NCI-H2081 treated with DMSO at 0.1 percent for 48 hours (cell line): ENCODE measurements at regions not wholly inside any gene's neighbourhood (a gene's known extent, or its start where the extent isn't known, plus 50 kb on each side); places are given as distances from the start of the nearest gene placed in this dataset.
"Not testable (repeated sequence)": the region's sequence is repeated elsewhere in the genome, so short reads cannot be mapped to it uniquely, and the experiment has no call there.

Experiments
- DNase-seq: peaks from one replicate; lab custom pipeline; 2025; lab: John Stamatoyannopoulos, UW

DNA sequence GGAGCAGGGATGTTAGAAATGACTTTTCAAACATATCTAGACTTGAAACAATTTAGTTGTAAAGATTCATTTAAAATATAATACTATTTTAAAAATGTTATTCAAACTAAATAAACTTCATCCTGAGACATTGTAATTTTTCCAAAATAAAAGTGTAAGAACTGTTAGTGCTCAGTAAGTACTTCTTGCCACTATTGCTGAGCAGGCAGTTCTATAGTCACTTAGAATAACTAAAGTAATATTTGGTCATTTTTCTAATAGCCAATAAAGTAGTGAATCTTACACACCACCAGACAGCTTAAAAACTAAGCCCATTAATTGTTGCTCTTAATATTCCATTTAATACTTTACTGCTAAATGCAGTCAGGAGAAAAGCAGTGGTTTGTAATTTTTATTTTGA, 1120.0 kb upstream of the CDH10 start:
- DNase-seq: no peak

DNA sequence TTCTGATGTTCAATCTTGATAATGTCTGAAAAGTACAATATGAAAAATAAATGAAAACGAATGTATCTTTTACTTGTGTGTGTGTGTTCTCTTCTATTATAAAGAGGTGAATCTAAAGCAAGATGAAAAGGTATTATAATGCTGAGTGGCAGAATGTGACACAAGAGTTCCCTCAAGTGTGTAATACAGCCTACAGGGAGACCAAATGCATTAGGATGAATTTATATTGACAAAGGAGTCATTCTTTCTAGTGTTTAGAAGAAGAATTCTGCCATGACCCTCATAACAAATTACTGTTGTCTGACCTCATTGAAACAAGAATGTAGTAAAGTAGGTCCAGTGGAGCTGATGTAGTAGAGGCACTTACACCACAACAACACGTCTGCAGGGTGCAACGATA, 1119.0 kb upstream of the CDH10 start:
- DNase-seq: no peak

DNA sequence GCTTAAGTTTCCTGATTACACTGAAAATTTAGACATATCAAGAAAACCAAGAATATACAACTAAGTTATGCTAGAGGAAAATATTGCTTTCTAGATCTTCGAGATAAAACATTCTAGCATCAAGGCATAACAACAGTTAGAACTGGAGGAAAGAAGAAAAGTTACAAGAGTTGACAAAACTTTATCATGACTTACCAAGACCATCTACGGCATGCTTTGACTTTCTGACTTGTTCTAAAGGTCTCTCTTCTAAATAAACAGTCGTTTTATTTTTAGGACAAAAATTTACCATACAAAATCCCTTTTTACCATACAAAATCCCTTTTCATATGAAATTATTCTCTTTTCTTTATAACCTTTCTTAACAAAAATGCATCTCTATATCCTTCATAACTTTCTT, 1110.1 kb upstream of the CDH10 start:
- no peak for DNase-seq

DNA sequence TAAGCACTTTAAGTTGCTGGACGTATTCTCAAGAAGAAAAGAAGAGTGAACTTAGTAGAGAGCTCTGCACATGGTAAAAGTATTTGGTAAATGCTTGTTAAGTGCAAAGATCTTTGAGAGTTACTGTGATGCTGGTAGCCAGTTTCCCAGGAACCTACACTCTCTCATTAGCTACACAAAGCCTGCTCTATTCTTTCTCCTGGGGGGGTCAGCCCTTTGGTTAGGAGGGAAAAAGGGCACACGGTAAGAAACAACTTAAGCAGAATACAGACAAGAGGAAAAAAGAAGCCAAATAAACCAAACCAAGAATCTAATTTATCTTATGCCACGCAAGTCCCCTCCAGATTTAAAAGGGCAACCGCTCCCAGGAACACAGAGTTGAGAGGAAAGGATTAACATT, 1100.1 kb upstream of the CDH10 start:
- DNase-seq: no peak

DNA sequence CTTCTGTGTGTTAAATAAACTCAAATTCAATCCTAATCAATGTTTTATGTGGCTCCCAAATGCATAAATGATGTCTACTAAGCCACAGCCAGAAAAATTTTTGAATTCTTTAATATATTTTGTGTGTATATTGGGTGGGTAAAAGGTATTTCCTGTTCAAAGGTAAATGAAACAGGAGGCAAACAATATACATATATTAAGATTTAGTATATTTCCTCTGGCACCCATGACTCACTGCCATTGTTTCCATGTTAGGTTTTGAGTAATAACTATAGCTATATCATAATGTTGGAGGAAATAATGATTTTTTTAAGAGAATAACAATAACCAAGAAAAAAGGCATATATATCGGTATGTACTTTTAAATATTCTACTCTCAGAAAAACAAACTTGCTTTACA, 1071.9 kb upstream of the CDH10 start:
- DNase-seq: no peak

DNA sequence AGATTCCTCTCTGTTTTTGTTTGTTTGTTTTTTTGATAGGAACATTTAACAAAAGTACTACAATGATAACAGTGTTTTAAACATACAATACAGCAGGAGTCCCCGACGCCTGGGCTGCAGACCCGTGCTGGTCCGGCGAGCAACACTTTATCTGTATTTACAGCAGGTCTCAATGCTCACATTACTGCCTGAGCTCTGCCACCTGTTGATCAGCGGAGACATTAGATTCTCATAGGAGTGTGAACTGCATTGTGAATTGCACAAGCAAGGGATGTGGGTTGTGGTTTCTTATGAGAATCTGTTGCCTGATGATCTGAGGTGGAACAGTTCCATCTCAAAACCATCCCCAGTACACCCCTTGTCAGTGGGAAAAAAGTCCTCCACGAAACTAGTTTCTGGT, 1068.5 kb upstream of the CDH10 start:
- no peak for DNase-seq

DNA sequence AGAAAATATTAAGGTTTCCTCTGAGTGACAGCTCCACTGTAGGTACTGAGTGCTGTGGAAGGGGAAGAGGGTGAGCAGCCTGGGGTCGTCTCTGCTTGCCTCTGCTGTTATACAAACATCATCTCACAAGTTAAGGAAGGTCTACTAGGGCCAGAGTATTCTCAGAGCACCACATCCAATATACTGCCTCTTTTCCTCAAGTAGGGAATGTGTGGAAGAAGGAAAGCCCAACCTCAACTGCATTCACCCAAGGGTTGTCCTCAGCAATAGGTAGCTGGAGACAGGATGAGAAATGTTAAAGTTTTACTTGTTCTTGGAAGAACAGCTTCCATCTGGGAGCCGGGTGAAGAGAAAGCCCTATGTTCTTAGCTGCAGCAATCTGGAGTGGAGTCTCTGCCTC, 1062.3 kb upstream of the CDH10 start:
- DNase-seq: no peak

DNA sequence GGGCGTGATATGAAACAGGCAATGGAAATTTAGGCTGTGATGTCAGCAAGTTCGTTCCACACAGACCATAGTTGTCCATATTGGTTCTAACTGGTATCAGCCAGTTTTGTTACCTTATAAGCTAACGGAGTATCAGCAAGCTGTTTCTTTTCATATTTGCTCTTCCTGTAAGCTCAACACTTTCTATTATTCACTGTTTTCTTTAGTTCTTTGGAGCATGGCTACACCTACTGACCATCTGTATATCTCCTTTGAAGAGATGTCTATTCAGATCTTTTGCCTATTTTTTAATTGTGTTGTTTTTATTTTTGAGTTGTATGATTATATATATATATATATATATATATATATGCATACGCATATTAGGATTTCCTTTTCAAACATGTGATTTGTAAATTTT, 1057.2 kb upstream of the CDH10 start:
- DNase-seq: no peak

DNA sequence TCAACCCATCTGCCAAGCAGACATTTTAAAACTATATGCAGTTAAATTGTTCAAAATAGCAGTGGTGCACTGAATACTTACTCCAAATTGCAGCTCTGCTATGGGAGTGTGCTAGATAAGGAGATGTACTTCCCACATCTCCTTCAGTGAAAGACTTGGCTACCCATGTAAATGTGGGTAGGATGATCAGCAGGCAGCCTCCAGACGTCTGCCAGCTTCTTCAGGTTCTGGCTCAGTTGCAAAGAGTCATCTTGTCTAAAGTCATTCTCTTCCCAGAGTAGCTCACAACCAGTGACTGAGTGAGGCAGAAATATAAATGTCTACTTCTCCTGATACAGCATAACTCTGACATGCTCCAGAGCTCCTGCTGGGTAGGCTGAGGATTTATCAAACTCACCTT, 1050.0 kb upstream of the CDH10 start:
- DNase-seq: no peak

DNA sequence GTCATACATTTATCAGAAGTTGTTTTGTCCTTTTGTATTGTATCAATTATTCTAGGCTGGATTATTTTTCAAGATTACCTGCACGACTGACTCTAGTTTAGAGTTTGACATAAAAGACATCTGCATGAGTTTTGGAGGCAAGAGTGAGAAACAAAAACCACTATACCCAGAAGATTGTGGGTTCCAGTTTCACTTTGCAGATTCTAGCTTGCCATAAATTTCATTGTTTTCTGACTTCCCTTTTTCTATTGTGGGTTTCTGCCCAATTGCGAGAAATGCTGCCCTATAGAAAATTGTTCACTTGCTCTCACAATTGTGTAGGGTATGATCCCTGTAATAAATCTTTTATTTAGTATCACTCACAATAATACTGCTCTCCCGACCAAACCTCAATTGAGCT, 1043.4 kb upstream of the CDH10 start:
- DNase-seq: no peak

DNA sequence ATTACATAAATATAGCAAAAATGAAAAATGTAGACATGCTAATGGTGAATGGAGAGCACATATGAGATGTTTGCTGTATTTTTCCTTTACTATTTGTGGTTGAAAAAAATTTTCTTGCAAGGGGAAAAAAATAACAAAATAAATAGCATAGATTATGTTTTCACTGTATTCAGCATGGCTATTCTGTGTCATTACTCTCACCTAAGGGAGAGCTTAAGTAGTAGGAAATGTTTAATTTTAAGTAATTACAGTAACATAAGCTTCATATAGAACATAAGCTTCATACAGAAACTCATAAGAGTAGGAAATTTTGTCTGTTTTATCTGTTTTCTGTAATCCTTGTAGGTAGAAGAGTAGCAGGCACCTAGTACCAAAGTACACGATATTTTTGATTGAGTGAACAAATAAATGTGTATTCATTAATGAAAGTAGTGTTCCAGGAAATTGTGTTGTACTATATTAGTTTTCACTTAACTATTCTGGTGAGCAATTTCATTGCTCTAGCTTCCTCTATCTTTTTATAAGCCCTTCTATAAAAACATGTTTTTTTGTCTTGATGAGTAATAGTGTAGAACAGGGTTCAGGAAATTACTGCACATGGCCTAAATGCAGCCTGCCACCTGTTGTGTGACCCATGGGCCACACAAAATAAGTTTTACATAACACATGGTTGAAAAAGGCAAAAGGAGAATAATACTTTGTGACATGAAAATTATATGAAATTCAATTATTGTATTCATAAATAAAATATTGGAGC, 1025.0 kb upstream of the CDH10 start:
- DNase-seq: no peak

DNA sequence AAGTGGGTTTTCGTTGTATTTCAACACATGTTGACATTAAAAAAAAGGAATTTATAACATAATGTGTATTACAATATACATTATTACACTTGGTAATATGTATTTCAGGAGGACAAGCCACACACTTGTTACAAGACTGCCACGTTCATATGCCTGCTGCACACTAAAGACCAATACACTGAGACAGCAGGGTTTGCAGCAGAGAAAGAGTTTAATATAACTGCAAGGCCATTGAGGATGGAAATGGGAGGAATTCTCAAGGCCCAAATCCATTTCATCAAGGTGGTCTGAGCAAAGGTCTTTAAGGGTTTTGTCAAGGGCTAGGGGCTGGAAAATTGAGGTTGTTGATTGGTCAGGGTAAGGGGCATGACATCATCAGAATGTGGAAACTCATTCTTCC, 1017.8 kb upstream of the CDH10 start:
- DNase-seq: no peak

DNA sequence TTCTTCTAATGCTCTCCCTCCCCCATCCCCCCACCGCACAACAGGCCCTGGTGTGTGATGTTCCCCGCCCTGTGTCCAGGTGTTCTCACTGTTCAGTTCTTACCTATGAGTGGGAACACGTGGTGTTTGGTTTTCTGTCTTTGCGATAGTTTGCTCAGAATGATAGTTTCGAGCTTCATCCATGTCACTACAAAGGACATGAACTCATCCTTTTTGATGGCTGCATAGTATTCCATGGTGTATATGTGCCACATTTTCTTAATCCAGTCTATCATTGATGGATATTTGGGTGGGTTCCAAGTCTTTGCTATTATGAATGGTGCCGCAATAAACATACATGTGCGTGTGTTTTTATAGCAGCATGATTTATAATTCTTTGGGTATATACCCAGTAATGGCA, 1005.5 kb upstream of the CDH10 start:
- DNase-seq: not testable (repeated sequence)

DNA sequence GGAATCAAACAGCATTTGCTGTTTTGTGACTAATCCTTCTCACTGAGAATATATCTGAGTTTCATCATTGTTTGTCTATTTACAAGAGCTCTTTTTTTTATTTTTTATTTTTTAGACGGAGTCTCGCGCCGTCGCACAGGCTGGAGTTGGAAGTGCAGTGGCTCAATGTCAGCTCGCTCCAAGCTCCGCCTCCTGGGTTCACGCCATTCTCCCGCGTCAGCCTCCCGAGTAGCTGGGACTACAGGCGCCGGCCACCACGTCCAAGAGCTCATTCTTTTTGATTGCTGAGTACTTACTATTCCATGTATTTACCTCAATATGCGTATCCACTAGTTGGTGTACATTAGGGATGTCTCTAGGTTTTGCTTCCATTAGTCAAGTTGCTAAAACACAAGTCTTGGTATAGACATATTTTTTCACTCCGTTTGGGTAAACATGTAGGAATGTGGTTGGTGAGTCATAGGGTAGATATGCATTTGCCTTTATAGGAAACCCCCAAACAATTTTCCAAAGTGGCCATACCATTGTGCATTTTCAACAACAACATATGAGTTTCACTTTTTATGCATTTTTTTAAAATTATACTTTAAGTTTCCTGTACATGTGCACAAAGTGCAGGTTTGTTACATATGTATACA, 1005.0 kb upstream of the CDH10 start:
- no peak for DNase-seq

DNA sequence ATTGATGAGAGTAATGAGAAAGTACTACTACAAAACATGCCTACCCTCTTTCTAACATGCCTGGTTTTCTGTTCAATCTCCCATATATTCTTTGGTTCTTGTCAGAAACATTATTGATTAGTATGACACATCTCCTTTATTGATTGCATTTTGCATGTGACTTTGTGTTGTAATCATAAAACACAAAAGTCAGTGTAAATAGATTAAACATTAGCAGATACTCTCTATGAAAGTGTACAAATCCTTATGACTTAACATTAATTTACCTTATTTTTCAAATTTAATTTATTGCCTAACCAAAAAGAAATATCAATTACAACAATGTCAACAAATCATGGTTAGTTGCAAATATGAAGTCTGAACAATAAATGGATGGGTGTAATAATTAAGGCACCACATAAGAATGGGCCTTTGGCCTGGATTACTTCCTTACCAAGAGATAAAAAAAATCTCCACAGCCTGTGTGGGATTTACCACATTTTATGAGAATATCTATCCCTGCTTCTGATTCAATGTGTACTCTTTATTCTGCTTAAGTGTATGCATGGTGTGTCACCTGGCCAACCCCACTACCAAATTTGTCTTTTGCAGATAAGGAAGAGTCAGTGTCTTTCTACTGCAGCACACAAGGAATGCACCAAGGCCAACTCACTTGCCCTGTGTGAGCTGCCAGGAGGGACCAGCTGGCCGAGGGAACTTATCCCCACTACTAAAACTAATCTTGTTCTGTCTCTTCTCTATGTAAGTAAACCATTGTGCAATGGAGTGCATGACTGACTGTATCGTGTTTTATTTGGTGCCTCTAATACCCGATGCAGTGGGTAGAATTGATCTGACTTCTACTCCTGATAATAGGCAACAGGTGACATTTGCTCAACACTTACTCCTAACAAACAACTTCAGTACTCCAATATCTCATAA, 1001.9 kb upstream of the CDH10 start:
- DNase-seq: no peak

DNA sequence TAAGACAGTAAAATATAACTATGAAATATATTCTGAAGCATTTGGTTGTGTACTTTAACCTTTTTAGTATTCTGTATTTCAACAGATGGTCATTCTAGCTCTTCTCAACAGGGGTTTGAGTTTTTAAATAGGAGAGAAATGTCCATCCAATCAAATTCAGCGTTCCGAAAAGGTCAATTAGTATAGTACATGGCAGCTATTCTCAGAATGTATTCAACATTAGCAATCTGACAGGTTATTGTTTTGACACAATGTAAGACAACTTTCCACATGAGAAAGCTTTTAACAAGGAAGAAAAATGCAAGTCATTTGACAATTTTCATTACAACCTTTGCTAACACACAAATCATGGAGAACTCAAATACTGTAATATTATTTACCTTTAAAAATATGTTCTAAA, 996.3 kb upstream of the CDH10 start:
- no peak for DNase-seq

DNA sequence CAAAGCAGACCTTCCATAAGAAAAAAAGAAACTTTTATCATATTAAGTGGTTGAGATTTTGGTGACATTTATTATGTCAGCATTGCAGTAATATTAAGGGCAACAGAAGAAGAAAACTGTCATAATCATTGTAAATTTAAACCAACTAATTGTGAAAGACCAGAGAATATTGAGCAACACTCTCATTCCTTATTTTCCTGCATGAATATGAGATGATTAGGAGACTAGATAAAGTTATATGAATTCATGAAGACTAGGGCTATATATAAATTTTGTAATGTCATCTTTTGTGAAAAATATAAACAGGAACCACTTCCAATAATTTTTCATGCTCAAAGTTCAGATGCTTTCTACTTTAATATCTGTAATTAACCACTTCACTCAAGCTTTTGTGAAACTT, 974.5 kb upstream of the CDH10 start:
- DNase-seq: no peak

DNA sequence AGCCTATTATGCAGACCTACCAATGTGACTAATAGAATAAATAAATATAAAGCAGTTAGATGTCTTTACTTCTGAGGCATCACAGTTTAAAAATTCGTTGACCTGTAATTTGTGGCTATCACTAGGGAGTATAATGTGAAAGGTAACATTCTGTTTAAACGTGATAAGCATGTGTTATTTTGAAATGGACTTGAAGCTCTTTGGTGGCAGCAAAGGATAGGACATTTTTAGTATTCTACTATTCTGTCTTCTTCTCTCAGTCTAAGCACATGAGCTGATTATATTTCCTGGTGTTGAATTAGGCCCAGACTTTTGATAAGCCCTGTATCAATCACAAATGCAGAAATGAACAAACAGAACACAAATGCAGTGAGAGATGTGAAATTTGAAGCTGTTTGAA, 974.0 kb upstream of the CDH10 start:
- DNase-seq: no peak

DNA sequence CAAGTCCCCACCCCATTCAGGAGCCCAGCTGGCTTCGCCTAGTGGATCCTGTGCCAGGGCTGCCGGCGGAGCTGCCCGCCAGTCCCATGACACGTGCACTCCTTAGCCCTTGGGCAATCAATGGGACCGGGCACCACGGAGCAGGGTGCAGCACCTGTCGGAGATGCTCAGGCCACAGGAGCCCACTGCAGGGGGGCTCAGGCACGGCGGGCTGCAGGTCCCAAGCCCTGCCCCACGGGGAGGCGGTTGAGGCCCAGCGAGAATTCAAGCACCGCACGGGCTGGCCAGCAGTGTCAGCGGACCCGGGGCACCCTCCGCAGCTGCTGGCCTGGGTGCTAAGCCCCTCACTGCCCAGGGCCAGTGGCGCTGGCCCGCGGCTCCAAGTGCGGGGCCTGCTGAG, 969.7 kb upstream of the CDH10 start:
- DNase-seq: no peak

DNA sequence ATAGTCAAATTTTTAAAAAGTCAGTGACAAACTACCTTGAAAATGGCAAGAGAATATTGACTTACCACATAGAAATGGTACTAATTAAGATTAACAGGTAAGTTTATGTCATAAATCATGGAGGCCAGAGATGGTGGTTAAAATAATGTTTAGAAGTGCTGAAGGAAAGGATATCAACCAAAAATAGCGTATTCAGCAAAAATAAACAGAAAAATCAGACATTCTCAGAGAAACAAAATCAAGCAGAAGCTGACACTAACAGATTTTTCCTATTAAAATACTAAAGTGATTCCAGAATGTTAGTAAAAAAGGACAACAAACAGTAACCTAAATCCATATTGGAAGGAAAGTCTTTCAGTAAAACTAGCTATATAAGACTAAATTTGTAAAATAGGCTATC, 959.9 kb upstream of the CDH10 start:
- DNase-seq: no peak

DNA sequence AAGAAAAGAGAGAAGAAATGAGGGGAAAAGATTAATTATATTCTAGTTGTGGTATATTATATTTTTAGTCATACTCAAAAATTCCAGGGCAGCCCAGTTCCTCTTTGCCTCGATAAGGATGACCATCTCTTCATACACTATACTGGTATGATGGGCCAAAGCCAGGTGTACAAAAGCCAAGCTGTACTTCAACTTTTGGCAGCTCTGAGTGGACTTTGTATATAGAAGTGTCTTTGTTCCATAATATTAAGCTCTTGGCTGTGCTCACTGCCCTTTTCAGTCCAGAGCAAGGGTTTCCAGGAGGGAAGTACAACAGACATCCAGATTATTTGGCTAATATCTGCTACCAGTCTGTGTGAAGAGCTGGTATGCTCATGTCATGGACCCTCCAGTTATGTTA, 934.3 kb upstream of the CDH10 start:
- DNase-seq: no peak

DNA sequence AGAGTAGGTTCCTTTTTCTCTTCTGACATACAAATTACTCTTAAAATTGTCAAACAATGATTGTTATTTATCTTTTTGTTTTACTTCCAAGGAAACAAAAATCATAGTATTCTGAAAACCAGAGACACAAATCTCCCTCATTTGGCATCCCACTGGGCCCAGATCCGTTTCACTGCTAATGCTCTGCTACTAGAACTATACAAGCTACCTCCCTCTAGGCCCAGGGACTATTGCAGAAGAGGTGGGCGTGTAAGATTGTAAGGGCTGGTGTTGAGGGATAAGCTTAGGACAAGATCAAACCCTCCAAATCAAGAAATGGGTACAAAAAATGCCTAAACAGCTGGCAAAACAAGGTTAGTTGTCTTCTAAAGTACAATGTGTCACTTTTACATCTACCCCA, 928.9 kb upstream of the CDH10 start:
- no peak for DNase-seq

DNA sequence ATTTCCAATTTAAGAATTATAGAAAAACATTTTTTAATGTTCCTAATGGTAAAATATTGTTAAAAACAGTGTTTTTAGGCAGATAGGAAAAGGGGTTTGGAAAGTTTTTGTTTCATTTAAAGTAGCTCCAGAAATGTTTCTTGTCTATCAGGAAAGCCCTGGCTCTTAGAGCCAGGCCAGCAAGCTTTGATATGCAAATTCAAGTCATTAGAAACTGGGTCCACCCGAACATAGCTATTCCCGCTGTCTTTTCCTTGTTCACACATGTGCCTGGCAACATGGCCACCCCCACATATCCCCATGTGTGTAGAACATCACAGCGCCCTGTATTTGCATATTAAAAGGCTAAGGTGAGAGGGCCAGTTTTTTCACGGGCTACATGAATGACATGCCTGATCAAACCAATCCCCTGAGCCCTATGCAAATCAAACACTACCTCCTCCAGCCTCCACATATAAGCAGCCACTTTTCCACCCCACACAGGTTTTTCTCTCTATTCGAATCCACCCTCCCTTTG, 925.3 kb upstream of the CDH10 start:
- DNase-seq: no peak
